Anterior cingulate cortex (tissue), 58 donors: ENCODE measurements at regions not wholly inside any gene's neighbourhood (a gene's known extent, or its start where the extent isn't known, plus 50 kb on each side); places are given as distances from the start of the nearest gene placed in this dataset.
"Not testable (repeated sequence)": the region's sequence is repeated elsewhere in the genome, so short reads cannot be mapped to it uniquely, and the experiment has no call there.

Experiments
- DNase-seq, 58 donors: peaks; one replicate each; lab custom pipeline; 2025; lab: John Stamatoyannopoulos, UW

- DNase-seq, result no peak
Measured at GRCh38 chr10:80697926-80698325, 160.2 kb downstream of the SH2D4B start.

- peak in 57 of 58 donors; percentile 19 to 88 (median 65) for DNase-seq
Measured at GRCh38 chr10:80699602-80700039, 161.9 kb downstream of the SH2D4B start.

GRCh38 chr10:80700252-80700651 lies 162.6 kb downstream of the SH2D4B start:
- DNase-seq, result no peak

- DNase-seq, result no peak
Measured at GRCh38 chr10:80700760-80701444, 163.2 kb downstream of the SH2D4B start.

- DNase-seq, result no peak
Measured at GRCh38 chr10:80701706-80702105, 164.0 kb downstream of the SH2D4B start.

GRCh38 chr10:80702143-80702542 lies 164.4 kb downstream of the SH2D4B start:
- peak in 42 of 58 donors; percentile 4 to 77 (median 42) for DNase-seq

- no peak for DNase-seq
Measured at GRCh38 chr10:80705899-80706298, 168.2 kb downstream of the SH2D4B start.

GRCh38 chr10:80708185-80708584 lies 170.5 kb downstream of the SH2D4B start:
- DNase-seq, result no peak

GRCh38 chr10:80708808-80709207 lies 171.1 kb downstream of the SH2D4B start:
- no peak for DNase-seq

- peak in 1 of 58 donors; percentile 6 for DNase-seq
Measured at GRCh38 chr10:80709866-80710265, 172.2 kb downstream of the SH2D4B start.

- DNase-seq, result no peak
Measured at GRCh38 chr10:80713398-80713928, 175.8 kb downstream of the SH2D4B start.

- DNase-seq, result no peak
Measured at GRCh38 chr10:80714566-80714965, 176.9 kb downstream of the SH2D4B start.

- DNase-seq, result no peak
Measured at GRCh38 chr10:80718024-80718423, 180.3 kb downstream of the SH2D4B start.

- no peak for DNase-seq
Measured at GRCh38 chr10:80719935-80720334, 182.2 kb downstream of the SH2D4B start.

GRCh38 chr10:80720549-80720948 lies 182.8 kb downstream of the SH2D4B start:
- DNase-seq, result no peak

GRCh38 chr10:80728354-80728753 lies 190.7 kb downstream of the SH2D4B start:
- DNase-seq, result not testable (repeated sequence)

- DNase-seq, result no peak
Measured at GRCh38 chr10:80729896-80730295, 192.2 kb downstream of the SH2D4B start.

- no peak for DNase-seq
Measured at GRCh38 chr10:80730522-80730921, 192.8 kb downstream of the SH2D4B start.

- no peak for DNase-seq
Measured at GRCh38 chr10:80734589-80734988, 196.9 kb downstream of the SH2D4B start.

GRCh38 chr10:80737209-80737608 lies 199.5 kb downstream of the SH2D4B start:
- no peak for DNase-seq

- no peak for DNase-seq
Measured at GRCh38 chr10:80739328-80739727, 201.6 kb downstream of the SH2D4B start.

GRCh38 chr10:80739963-80740715 lies 202.4 kb downstream of the SH2D4B start:
- no peak for DNase-seq
